ENCODE measurements at regions not wholly inside any gene's neighbourhood (a gene's known extent, or its start where the extent isn't known, plus 50 kb on each side); places are given as distances from the start of the nearest gene placed in this dataset.

GRCh38 chr13:53512635-53513034 is 484.0 kb downstream of the OLFM4 start:
- DNase-seq (no peak), ATAC-seq (no peak)
- Histone ChIP-seq H3K27me3 (ENCODE audit: control insufficient read depth, insufficient read depth) (no peaks in the 10 kb centered on the region), H3K9me3 (ENCODE audit: control insufficient read depth, low read length) (no peaks in the 10 kb centered on the region), H3K4me3 (ENCODE audit: low read length) (no peak overlapping the region), H3K27ac (ENCODE audit: low read length) (no peak overlapping the region), H3K4me1 (ENCODE audit: control insufficient read depth, insufficient read depth, low read length) (no peaks in the 10 kb centered on the region)
- intact Hi-C loops (cut with DNase I): no loop called here
- WGBS: 18% methylated on average over 1 of the region's 1 CpG

DNA sequence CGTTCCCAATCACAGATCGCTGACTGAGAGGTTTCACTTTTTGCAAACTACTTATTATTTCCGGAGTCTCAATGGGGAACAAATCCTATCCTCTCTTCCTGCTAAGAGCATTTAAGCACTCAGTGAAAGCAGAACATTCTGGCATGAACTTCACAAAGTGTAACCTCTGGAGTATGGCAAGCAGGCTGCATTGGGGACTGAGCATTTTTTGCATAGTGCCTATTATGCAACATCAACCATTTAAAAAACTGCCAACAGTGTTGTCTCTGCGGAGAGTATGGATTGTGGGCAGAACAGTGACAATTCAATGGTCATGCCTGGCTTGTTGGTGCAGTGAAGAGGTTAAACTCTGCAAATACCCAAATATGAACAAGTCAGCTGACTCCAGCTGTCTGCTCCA is 484.6 kb downstream of the OLFM4 start:
- DNase-seq: no peak
- no peaks in the 10 kb centered on the region for H3K4me1 ChIP-seq (ENCODE audit: control insufficient read depth, insufficient read depth, low read length)
- no peaks in the 10 kb centered on the region for H3K9me3 ChIP-seq (ENCODE audit: control insufficient read depth, low read length)
- WGBS: 42% methylated on average over 4 of the region's 4 CpGs
- no peaks in the 10 kb centered on the region for H3K27me3 ChIP-seq (ENCODE audit: control insufficient read depth, insufficient read depth)
- peak overlapping the region; percentile 32 for H3K4me3 ChIP-seq (ENCODE audit: low read length)
- no peak for ATAC-seq
- intact Hi-C loops (cut with DNase I): no loop called here
- no peak overlapping the region for H3K27ac ChIP-seq (ENCODE audit: low read length)

- DNase-seq (no peak), ATAC-seq (no peak)
- Histone ChIP-seq H3K27me3 (ENCODE audit: control insufficient read depth, insufficient read depth) (peaks cover 2% of the 10 kb centered on the region), H3K27ac (ENCODE audit: low read length) (no peak overlapping the region), H3K9me3 (ENCODE audit: control insufficient read depth, low read length) (no peaks in the 10 kb centered on the region), H3K4me3 (ENCODE audit: low read length) (no peak overlapping the region), H3K4me1 (ENCODE audit: control insufficient read depth, insufficient read depth, low read length) (no peaks in the 10 kb centered on the region)
- intact Hi-C loops (cut with DNase I): no loop called here
Measured at GRCh38 chr13:53520132-53520531, 491.5 kb downstream of the OLFM4 start.

GRCh38 chr13:53522034-53522433 is 493.4 kb downstream of the OLFM4 start:
- no peaks in the 10 kb centered on the region for H3K9me3 ChIP-seq (ENCODE audit: control insufficient read depth, low read length)
- peaks cover 2% of the 10 kb centered on the region for H3K27me3 ChIP-seq (ENCODE audit: control insufficient read depth, insufficient read depth)
- no peaks in the 10 kb centered on the region for H3K4me1 ChIP-seq (ENCODE audit: control insufficient read depth, insufficient read depth, low read length)
- intact Hi-C loops (cut with DNase I): no loop called here
- ATAC-seq (no peak), DNase-seq (no peak)
- no peak overlapping the region for H3K27ac ChIP-seq (ENCODE audit: low read length)
- H3K4me3 ChIP-seq (ENCODE audit: low read length): no peak overlapping the region

- H3K27ac ChIP-seq (ENCODE audit: low read length): no peak overlapping the region
- no peak for ATAC-seq
- intact Hi-C loops (cut with DNase I): no loop called here
- no peaks in the 10 kb centered on the region for H3K27me3 ChIP-seq (ENCODE audit: control insufficient read depth, insufficient read depth)
- no peaks in the 10 kb centered on the region for H3K9me3 ChIP-seq (ENCODE audit: control insufficient read depth, low read length)
- no peaks in the 10 kb centered on the region for H3K4me1 ChIP-seq (ENCODE audit: control insufficient read depth, insufficient read depth, low read length)
- 84% methylated on average over 1 of the region's 1 CpG for WGBS
- no peak overlapping the region for H3K4me3 ChIP-seq (ENCODE audit: low read length)
- no peak for DNase-seq
Measured at GRCh38 chr13:53537586-53537985, 509.0 kb downstream of the OLFM4 start.

DNA sequence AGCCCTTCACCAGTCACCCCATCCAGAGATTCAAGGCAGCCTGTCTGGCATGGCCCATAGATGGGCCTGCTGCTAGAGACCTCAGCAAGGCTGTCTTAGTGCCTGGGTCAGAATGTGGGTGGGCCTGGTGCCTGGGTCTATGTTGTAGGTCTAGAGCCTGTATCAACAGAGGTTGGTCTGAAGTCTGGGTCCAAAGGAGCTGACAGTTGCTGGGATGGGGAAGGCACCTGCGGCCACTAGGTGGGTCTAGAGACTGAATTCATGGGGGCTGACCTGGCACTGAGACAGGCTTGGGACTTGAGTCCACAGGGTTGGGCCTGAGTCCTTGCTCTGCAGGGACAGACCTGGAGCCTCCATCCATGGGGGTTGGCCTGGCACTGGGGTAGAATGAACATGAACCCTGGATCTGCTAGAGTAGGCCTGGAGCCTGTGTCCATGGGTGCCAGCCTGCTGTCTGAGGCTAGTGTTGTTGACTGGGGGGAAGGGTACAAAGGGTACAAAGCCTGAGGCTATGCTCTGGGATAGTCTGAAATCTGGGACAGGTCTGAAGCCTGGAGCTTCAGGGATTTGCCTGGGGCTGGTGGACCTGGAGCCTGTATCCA is 516.8 kb downstream of the OLFM4 start:
- WGBS: 79% methylated on average over 1 of the region's 1 CpG
- ATAC-seq (no peak), DNase-seq (no peak)
- Histone ChIP-seq H3K4me3 (ENCODE audit: low read length) (no peak overlapping the region), H3K4me1 (ENCODE audit: control insufficient read depth, insufficient read depth, low read length) (no peaks in the 10 kb centered on the region), H3K27me3 (ENCODE audit: control insufficient read depth, insufficient read depth) (no peaks in the 10 kb centered on the region), H3K27ac (ENCODE audit: low read length) (no peak overlapping the region), H3K9me3 (ENCODE audit: control insufficient read depth, low read length) (no peaks in the 10 kb centered on the region)
- intact Hi-C loops (cut with DNase I): no loop called here

DNA sequence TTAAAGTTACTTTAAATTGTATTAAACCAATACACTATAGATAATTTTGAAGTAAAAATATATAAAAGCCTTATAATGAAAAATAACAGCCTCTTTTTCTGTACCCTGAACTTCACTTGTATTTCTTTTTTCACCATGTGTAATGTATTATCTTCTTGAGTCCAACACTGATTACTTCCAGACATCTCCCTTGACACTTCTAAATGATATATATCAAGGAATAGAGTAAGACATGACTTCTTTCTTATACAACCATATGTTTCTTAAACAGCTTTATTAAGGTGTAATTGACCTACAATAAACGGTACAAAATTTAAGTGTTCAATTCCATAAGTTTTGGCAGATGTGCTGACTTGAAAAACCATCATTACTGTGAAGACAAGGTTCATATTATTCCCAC is 531.9 kb downstream of the OLFM4 start:
- Histone ChIP-seq H3K27ac (ENCODE audit: low read length) (no peak overlapping the region), H3K9me3 (ENCODE audit: control insufficient read depth, low read length) (no peaks in the 10 kb centered on the region), H3K4me1 (ENCODE audit: control insufficient read depth, insufficient read depth, low read length) (no peaks in the 10 kb centered on the region), H3K27me3 (ENCODE audit: control insufficient read depth, insufficient read depth) (no peaks in the 10 kb centered on the region), H3K4me3 (ENCODE audit: low read length) (no peak overlapping the region)
- no peak for DNase-seq
- ATAC-seq: no peak
- intact Hi-C loops (cut with DNase I): no loop called here
- WGBS: 66% methylated on average over 1 of the region's 1 CpG

DNA sequence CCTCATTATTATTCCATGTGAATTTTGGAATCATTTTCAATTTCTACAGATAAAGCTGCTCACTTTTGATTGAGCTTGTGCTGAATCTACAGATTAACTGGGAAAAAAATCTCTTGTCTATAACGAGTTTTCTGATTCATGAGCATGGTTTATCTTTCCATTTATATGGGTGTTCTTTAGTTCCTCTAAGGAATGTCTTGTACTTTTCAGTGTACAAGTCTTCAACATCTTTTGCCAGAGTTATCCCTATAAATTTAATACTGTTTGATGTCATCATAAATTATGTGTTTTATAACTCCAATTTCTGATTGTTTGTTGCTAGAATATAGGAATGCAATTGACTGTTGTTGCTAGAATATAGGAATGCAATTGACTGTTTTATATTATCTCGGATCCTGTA is 533.8 kb downstream of the OLFM4 start:
- Histone ChIP-seq H3K9me3 (ENCODE audit: control insufficient read depth, low read length) (no peaks in the 10 kb centered on the region), H3K27me3 (ENCODE audit: control insufficient read depth, insufficient read depth) (no peaks in the 10 kb centered on the region), H3K27ac (ENCODE audit: low read length) (no peak overlapping the region), H3K4me1 (ENCODE audit: control insufficient read depth, insufficient read depth, low read length) (no peaks in the 10 kb centered on the region), H3K4me3 (ENCODE audit: low read length) (no peak overlapping the region)
- DNase-seq: no peak
- intact Hi-C loops (cut with DNase I): no loop called here
- WGBS: 63% methylated on average over 2 of the region's 2 CpGs
- ATAC-seq: no peak

DNA sequence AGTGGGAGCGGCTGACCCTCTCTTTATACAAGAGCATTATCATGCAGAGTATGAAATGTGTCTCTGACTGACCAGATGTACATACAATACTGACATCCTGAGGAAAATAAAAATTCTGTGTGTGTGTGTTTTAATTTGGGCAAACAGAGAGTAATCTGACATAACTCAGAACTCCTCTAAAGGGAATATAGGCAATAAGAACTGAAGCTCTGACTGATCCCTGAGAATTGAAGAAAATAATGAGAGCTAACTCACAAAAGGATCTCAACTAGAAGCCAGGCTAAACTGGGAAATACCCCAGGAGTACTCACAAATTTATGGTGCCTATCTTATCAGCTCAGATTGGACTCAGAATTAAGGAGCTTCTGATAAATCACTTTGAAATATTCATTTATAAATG is 539.9 kb downstream of the OLFM4 start:
- no peak overlapping the region for H3K27ac ChIP-seq (ENCODE audit: low read length)
- intact Hi-C loops (cut with DNase I): no loop called here
- DNase-seq (no peak), ATAC-seq (no peak)
- H3K4me3 ChIP-seq (ENCODE audit: low read length): no peak overlapping the region
- no peaks in the 10 kb centered on the region for H3K4me1 ChIP-seq (ENCODE audit: control insufficient read depth, insufficient read depth, low read length)
- no peaks in the 10 kb centered on the region for H3K9me3 ChIP-seq (ENCODE audit: control insufficient read depth, low read length)
- H3K27me3 ChIP-seq (ENCODE audit: control insufficient read depth, insufficient read depth): no peaks in the 10 kb centered on the region
- 56% methylated on average over 1 of the region's 1 CpG for WGBS

DNA sequence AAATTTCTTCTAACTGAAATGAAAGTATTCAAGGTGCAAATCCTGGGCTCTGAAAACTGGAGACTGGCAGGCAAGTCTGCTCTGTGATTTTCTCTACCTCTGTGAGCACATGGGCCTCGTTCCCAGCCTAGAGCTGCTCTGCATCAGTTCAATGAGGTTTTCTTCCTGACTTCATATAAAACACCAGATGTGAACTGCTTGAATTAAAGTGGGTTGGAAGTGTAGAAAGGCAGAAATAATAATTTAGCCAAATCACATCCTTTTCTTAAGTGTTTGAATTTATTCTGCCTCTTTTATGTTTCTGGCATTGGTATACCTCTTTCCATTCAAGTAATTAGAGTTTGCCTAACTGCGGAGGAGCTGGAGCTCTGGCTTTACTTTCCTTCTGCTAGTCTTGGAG is 540.8 kb downstream of the OLFM4 start:
- Histone ChIP-seq H3K4me1 (ENCODE audit: control insufficient read depth, insufficient read depth, low read length) (no peaks in the 10 kb centered on the region), H3K4me3 (ENCODE audit: low read length) (no peak overlapping the region), H3K27me3 (ENCODE audit: control insufficient read depth, insufficient read depth) (no peaks in the 10 kb centered on the region), H3K9me3 (ENCODE audit: control insufficient read depth, low read length) (no peaks in the 10 kb centered on the region), H3K27ac (ENCODE audit: low read length) (no peak overlapping the region)
- WGBS: 58% methylated on average over 2 of the region's 2 CpGs
- DNase-seq: no peak
- intact Hi-C loops (cut with DNase I): no loop called here
- no peak for ATAC-seq

DNA sequence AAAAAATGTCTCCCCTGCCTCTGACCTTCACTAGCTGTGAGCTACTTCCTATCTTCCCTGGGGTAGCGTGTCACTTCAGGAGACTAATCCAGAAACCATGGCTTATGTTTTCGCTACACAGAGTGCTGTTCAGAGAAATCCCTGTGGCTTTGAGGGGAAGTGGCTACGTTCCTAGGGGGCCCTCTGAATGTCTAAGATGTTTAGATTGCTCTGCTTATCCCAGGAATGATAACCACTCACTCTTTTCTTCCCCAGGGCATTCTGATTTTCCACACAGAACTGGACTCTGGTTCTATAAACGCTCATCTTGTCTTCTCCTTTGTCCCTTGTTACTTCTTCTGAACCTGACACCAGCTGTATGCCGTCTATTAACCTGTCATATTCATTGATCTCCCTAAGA is 572.5 kb downstream of the OLFM4 start:
- WGBS: 51% methylated on average over 5 of the region's 5 CpGs
- Histone ChIP-seq H3K27ac (ENCODE audit: low read length) (no peak overlapping the region), H3K4me3 (ENCODE audit: low read length) (no peak overlapping the region), H3K4me1 (ENCODE audit: control insufficient read depth, insufficient read depth, low read length) (no peaks in the 10 kb centered on the region), H3K9me3 (ENCODE audit: control insufficient read depth, low read length) (no peaks in the 10 kb centered on the region), H3K27me3 (ENCODE audit: control insufficient read depth, insufficient read depth) (no peaks in the 10 kb centered on the region)
- no peak for DNase-seq
- ATAC-seq: no peak
- intact Hi-C loops (cut with DNase I): no loop called here

DNA sequence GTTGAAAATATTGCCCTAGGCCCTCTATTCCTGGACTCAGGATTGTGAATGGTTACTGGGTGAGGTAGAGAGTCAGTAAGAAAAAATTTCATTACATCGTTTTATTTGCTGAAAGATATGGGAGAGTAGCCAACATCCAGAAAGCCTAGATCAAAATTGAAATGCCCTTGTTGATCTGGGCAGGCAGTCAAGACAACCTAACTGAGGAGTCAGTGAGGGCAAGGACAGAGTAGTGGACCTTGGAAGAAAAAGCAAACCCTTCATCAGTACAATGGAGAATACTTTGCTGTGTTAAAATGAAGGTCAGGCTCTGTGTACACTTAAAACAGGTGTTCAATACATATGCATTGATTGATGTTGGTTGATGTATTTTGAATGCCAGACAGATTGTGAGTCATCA is 576.7 kb downstream of the OLFM4 start:
- intact Hi-C loops (cut with DNase I): no loop called here
- DNase-seq: no peak
- no peak overlapping the region for H3K27ac ChIP-seq (ENCODE audit: low read length)
- H3K9me3 ChIP-seq (ENCODE audit: control insufficient read depth, low read length): no peaks in the 10 kb centered on the region
- H3K4me3 ChIP-seq (ENCODE audit: low read length): no peak overlapping the region
- 48% methylated on average over 1 of the region's 1 CpG for WGBS
- H3K4me1 ChIP-seq (ENCODE audit: control insufficient read depth, insufficient read depth, low read length): no peaks in the 10 kb centered on the region
- ATAC-seq: no peak
- no peaks in the 10 kb centered on the region for H3K27me3 ChIP-seq (ENCODE audit: control insufficient read depth, insufficient read depth)
